Suprapubic skin (tissue), 4 donors: ENCODE measurements at regions not wholly inside any gene's neighbourhood (a gene's known extent, or its start where the extent isn't known, plus 50 kb on each side); places are given as distances from the start of the nearest gene placed in this dataset.

Experiments used
- DNase-seq, 2 donors: peaks; one replicate each; pipeline ENCODE4 v3.0.0-alpha.2; 2019; ENCODE audit warnings: low spot score in 2 of 2
- H3K27ac ChIP-seq: fragments of 200-600 bp; sonication (generic); one replicate; pipeline ENCODE4 v1.5.1; 2019
- H3K27me3 ChIP-seq: fragments of 200-600 bp; sonication (generic); one replicate; pipeline ENCODE4 v1.5.1; 2019
- H3K36me3 ChIP-seq: fragments of 200-600 bp; sonication (generic); one replicate; pipeline ENCODE4 v1.5.1; 2019
- H3K4me1 ChIP-seq: fragments of 200-600 bp; sonication (generic); one replicate; pipeline ENCODE4 v1.5.1; 2019
- H3K4me3 ChIP-seq: fragments of 200-600 bp; sonication (generic); one replicate; pipeline ENCODE4 v1.5.1; 2019; ENCODE audit warnings: mild to moderate bottlenecking
- H3K9me3 ChIP-seq: fragments of 200-600 bp; sonication (generic); one replicate; pipeline ENCODE4 v1.5.1; 2019
- EP300 ChIP-seq: sonication (generic); formaldehyde crosslinking; IDR thresholded peaks from one replicate; pipeline ENCODE4 v1.6.1; 2017; ENCODE audit warnings: antibody characterized with exemption
- POLR2A ChIP-seq, 2 donors: fragments of 450-650 bp; IDR thresholded peaks; one replicate each; pipeline ENCODE4 v1.6.1; 2017; ENCODE audit warnings: antibody characterized with exemption in 2 of 2, mild to moderate bottlenecking in 2 of 2, moderate library complexity in 2 of 2
- POLR2AphosphoS5 ChIP-seq, 3 donors: sonication (generic); formaldehyde crosslinking; IDR thresholded peaks; one replicate each; pipeline ENCODE4 v1.6.1; 2017; ENCODE audit warnings: antibody characterized with exemption in 3 of 3
- WGBS: methylation state at CpG from one replicate; pipeline ENCODE4 v1.1.5; 2018; 5-methylcytosine and 5-hydroxymethylcytosine counted together
- TF ChIP-seq, protein P1 (sequence below), 2 donors: fragments of 200-600 bp in 1 of 2; fragments of 450-650 bp in 1 of 2; sonication (generic) in 1 of 2; IDR thresholded peaks; one replicate each; pipeline ENCODE4 v1.5.1; 2016 to 2019; ENCODE audit warnings: antibody characterized with exemption in 2 of 2, mild to moderate bottlenecking in 1 of 2, moderate library complexity in 1 of 2

GRCh38 chr14:86815341-86815740 is 1177.6 kb downstream of the GALC start:
- Histone ChIP-seq H3K27ac (no peak overlapping the region), H3K4me1 (no peaks in the 10 kb centered on the region), H3K36me3 (no peaks in the 10 kb centered on the region), H3K27me3 (no peaks in the 10 kb centered on the region), H3K4me3 (no peak overlapping the region), H3K9me3 (no peaks in the 10 kb centered on the region)
- TF ChIP-seq POLR2AphosphoS5 (IDR thresholded peaks at IDR 0.05): no peak
- no peak for TF ChIP-seq EP300
- no peak for TF ChIP-seq POLR2A (IDR thresholded peaks at IDR 0.05)
- TF ChIP-seq, protein P1, sequence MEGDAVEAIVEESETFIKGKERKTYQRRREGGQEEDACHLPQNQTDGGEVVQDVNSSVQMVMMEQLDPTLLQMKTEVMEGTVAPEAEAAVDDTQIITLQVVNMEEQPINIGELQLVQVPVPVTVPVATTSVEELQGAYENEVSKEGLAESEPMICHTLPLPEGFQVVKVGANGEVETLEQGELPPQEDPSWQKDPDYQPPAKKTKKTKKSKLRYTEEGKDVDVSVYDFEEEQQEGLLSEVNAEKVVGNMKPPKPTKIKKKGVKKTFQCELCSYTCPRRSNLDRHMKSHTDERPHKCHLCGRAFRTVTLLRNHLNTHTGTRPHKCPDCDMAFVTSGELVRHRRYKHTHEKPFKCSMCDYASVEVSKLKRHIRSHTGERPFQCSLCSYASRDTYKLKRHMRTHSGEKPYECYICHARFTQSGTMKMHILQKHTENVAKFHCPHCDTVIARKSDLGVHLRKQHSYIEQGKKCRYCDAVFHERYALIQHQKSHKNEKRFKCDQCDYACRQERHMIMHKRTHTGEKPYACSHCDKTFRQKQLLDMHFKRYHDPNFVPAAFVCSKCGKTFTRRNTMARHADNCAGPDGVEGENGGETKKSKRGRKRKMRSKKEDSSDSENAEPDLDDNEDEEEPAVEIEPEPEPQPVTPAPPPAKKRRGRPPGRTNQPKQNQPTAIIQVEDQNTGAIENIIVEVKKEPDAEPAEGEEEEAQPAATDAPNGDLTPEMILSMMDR (IDR thresholded peaks at IDR 0.05): no peak
- no peak for DNase-seq

DNA sequence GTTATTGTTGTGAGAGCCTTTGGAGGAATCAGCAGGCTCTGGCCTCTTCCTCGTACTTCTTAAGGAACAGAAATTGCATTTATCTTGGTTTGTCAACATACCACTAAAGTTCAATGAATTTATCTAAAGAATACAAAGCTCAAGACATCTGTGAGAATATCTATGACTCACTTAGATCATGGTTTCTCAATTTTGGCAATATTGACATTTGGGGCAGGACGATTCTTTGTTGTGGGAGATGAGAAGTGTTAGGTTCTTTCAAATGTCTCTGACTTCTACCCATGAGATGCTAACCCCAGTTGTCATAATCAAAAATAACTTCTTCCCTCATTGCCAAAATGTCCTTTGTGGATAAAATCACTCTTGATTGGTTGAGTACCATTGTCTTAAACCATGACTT is 1190.3 kb downstream of the GALC start:
- Histone ChIP-seq H3K4me1 (peaks cover 4% of the 10 kb centered on the region), H3K36me3 (no peaks in the 10 kb centered on the region), H3K27ac (no peak overlapping the region), H3K9me3 (no peaks in the 10 kb centered on the region), H3K4me3 (no peak overlapping the region), H3K27me3 (no peaks in the 10 kb centered on the region)
- 84% methylated on average over 2 of the region's 2 CpGs for WGBS
- TF ChIP-seq, protein P1 (IDR thresholded peaks at IDR 0.05): no peak
- no peak for TF ChIP-seq EP300
- TF ChIP-seq POLR2A (IDR thresholded peaks at IDR 0.05): no peak
- no peak for TF ChIP-seq POLR2AphosphoS5 (IDR thresholded peaks at IDR 0.05)
- no peak for DNase-seq

DNA sequence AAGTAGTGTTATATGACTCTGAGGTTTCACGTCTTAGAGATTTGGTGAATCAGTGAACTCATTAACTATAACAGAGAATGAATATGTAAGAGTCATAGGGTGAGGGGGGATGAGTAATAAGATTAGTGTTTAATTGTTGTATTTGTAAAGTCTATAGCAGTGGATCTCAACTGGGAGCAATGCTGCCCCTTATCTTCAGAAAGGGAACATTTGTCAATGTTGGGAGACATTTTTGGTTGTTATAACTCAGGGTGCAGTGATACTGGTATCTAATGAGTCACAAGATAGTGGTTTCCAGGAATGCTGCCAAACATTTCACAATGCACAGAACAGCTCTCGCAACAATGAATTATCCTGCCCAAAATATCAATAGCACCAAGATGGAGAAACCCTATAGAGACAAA is 1193.7 kb downstream of the GALC start:
- TF ChIP-seq, protein P1 (IDR thresholded peaks at IDR 0.05): no peak
- TF ChIP-seq EP300: no peak
- Histone ChIP-seq H3K27ac (no peak overlapping the region), H3K9me3 (no peaks in the 10 kb centered on the region), H3K27me3 (no peaks in the 10 kb centered on the region), H3K36me3 (no peaks in the 10 kb centered on the region), H3K4me3 (no peak overlapping the region), H3K4me1 (peaks cover 4% of the 10 kb centered on the region)
- no peak for DNase-seq
- 47% methylated on average over 2 of the region's 2 CpGs for WGBS

- TF ChIP-seq POLR2AphosphoS5 (IDR thresholded peaks at IDR 0.05) (no peak), POLR2A (IDR thresholded peaks at IDR 0.05) (no peak), EP300 (no peak)
- TF ChIP-seq, protein P1 (IDR thresholded peaks at IDR 0.05): no peak
- Histone ChIP-seq H3K36me3 (no peaks in the 10 kb centered on the region), H3K4me1 (peaks cover 4% of the 10 kb centered on the region), H3K27ac (no peak overlapping the region), H3K27me3 (no peaks in the 10 kb centered on the region), H3K4me3 (no peak overlapping the region), H3K9me3 (no peaks in the 10 kb centered on the region)
- no peak for DNase-seq
These were observed 1194.7 kb downstream of the GALC start for GRCh38 chr14:86798330-86798729.

- Histone ChIP-seq H3K4me1 (peaks cover 4% of the 10 kb centered on the region), H3K27ac (no peak overlapping the region), H3K9me3 (peaks cover 3% of the 10 kb centered on the region), H3K27me3 (no peaks in the 10 kb centered on the region), H3K36me3 (no peaks in the 10 kb centered on the region), H3K4me3 (no peak overlapping the region)
- no peak for DNase-seq
- 82% methylated on average over 2 of the region's 2 CpGs for WGBS
- TF ChIP-seq EP300 (no peak), POLR2A (IDR thresholded peaks at IDR 0.05) (no peak), POLR2AphosphoS5 (IDR thresholded peaks at IDR 0.05) (no peak)
- TF ChIP-seq, protein P1 (IDR thresholded peaks at IDR 0.05): no peak
These were observed 1196.0 kb downstream of the GALC start for GRCh38 chr14:86797075-86797351.
